Bone marrow (tissue), 2 donors: ENCODE measurements at regions not wholly inside any gene's neighbourhood (a gene's known extent, or its start where the extent isn't known, plus 50 kb on each side); places are given as distances from the start of the nearest gene placed in this dataset.
"Not testable (repeated sequence)": the region's sequence is repeated elsewhere in the genome, so short reads cannot be mapped to it uniquely, and the experiment has no call there.

Experiments
- DNase-seq, 2 donors: peaks; one replicate each; lab custom pipeline; 2025; lab: John Stamatoyannopoulos, UW

DNA sequence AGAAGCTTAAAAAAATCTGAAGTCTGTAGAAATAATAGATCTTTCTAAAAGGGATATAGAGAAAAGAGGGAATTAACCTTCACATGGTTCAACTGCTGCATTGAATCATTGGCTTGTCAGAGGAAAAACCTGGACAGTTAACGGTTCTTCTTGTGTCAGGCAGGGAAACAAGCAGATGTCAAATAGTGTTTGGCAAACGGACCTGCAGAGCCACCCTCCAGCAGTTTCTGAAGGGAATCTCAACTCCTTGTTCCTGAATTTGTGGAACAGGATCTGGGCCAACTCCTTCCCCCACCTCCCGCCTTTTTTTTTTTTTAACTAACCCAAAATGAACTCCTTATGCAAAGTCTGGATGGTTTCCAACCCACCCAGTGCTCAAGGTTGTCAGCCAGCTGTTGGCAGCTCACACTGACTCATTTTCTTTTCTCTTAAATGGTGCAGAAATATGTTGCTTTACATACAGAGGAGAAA, 187.3 kb downstream of the CAND1 start:
- DNase-seq: no peak

GRCh38 chr12:67457136-67457535, 188.0 kb downstream of the CAND1 start:
- DNase-seq: no peak

DNA sequence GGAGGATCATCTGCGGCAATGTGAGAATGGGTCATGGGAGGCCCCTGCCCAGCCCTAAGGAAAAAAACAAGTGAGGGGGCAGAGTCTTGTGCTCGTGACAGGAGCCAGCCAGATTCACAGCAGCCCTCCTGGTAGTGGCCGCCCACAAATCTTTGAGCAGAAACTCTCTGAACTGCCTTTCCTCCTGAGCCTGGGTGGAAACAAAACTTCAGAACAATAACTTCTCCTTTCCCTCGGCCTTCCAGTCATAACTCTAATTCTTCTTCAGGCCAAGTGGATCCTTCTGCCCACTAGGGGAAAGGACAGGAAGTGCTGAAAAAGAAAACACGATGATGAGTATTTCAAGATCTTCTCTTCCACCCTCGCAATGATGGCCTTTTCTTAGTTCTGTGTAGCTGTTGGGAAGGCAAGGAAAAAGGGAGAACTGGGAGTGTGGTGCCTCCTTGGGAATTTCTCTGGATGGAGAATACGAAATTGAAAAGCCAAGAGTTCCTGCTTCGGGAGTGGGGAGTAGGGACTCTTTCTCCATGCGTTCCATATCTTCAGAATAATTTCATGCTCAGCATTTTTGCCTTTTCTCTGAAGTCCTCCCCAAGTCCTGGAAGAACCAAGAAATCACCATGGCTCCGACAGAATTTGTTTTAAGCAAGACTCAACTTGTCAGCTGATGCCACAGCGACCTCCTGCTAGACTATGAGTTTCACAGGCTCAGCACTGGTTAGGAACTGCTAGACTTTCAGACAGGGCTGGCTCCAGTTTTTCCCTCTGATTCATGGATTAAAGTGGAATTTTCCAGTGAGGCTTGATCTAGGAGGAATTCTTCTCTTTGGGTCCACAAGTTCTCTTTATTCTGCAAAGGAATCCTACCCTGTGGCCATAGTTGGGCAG, 188.9 kb downstream of the CAND1 start:
- no peak for DNase-seq

DNA sequence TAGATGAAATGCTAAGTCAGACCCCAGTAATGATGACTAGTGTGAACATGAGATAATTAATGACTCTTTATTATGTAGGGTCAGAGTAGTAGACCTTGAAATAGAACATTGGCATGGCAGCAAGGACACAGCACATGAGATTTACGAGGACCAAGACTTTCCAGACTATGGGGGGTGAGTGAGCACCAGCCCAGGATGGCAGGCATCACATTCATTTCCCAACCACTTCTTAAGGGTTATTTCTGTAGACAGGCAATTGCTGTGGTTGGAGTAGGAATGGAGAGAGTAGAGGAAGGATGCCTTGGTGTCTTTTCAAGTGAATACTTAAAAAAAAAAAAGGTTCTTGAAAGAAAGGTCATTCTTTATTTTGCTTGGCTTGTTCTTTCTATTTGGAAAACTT, 189.4 kb upstream of the DYRK2 start:
- no peak for DNase-seq

GRCh38 chr12:67459578-67459977, 189.0 kb upstream of the DYRK2 start:
- no peak for DNase-seq

- DNase-seq: no peak
These were observed 188.2 kb upstream of the DYRK2 start for GRCh38 chr12:67460388-67460787.

DNA sequence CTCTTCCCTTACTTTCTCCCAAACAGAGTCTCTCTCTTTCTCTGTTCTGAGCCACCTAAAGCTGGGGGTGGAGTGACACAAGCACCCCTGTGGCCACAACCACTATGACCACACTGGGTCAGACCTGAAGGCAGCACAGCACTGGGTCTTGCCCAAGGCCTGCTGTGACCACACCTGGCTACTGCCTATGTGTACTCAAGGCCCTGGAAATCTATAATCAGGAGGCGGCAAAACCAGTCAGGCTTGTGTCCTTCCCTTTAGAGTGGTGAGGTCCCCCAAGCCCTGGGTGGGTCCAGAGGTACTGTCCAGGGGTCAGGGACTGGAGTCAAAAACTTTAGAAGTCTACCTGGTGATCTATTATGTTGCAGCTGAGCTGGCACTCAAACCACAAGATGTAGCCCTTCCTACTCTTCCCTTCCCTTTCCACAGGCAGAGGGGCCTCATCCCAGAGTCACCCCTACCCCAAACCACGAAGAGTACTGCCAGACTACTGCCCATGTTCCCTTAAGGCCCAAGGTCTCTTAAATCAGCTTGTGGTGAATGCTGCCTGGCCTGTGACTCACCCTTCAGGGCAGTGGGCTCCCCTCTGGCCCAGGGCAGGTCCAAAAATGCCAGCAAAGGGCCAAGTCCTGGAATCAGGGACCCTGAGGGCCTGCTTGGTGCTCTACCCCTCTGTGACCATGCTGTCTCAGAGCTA, 179.8 kb upstream of the DYRK2 start:
- DNase-seq: no peak

DNA sequence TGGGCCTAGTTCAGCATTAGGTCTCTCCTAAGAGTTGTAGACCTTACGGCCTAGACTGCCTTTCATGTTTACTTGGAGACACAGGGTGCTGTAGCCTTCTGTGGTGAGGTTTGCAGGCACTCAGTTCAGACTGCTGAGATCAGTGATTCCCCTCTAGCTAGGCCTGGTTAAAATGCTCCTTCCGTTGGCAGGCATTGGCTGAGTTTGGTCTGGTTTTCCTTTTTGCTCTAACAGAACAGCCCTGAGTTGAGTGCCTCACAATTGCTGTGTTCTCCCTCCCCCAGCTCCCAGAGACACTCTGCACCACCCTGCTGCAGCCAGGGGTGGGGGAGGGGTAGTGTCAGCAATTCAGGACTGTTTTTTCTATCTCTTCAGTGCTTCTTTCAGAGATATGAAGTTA, 178.9 kb upstream of the DYRK2 start:
- no peak for DNase-seq

DNA sequence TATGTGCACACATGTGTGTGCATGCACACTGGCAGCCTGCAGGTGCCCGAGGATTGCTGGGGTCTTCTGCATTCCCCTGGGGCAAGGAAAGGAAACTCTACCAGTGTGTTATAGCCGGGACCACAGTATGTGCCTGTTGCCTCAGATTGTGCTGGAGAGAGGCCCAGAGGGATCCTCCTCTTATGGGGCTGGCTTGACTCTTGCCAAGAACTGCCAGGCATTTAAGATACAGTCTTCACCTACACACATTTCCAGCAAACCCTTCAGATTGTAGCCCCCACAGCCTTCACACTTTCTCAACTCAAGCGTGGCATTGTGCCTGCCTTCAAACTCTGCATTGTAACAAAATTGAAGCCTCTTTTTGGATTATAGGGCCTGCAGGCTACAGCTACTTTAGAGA, 176.7 kb upstream of the DYRK2 start:
- no peak for DNase-seq

DNA sequence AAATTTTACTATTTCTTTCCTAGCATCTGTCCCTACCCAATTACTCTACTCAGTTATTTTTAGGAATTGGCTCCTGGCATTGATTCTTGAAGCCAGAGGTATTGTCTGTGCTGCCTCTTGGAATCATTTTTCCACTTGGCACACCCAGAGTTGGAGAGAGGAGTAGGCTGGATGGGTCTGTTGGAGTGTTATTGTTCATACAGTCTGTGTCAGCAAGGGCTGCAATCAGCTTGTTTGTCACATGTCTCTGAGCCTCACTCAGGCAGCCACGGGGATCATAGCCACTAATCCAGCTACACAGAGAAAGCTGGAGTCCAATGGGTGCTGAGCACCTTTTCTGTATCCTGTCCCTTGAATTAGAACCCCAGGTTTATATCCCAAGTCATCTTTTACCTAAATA, 176.0 kb upstream of the DYRK2 start:
- DNase-seq: no peak

GRCh38 chr12:67474934-67475620, 173.5 kb upstream of the DYRK2 start:
- no peak for DNase-seq

DNA sequence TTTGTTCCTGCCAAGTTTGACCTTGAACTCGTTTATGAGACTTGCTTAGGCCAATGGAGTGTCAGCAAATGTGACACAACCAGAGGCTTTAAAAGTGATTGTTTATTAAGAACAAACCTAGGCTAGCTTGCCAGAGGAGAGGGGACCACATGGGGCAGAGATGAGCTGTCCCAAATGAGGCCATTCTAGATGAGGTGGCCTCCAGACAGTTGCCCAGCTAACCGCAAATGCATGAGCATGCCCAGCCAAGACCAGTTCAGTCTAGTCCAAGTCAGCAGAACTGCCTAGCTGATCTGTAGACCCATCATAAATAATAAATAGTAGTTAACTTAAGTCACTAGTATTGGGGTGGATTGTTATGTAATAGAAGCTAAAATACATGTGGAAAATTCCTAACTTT, 172.8 kb upstream of the DYRK2 start:
- no peak for DNase-seq

DNA sequence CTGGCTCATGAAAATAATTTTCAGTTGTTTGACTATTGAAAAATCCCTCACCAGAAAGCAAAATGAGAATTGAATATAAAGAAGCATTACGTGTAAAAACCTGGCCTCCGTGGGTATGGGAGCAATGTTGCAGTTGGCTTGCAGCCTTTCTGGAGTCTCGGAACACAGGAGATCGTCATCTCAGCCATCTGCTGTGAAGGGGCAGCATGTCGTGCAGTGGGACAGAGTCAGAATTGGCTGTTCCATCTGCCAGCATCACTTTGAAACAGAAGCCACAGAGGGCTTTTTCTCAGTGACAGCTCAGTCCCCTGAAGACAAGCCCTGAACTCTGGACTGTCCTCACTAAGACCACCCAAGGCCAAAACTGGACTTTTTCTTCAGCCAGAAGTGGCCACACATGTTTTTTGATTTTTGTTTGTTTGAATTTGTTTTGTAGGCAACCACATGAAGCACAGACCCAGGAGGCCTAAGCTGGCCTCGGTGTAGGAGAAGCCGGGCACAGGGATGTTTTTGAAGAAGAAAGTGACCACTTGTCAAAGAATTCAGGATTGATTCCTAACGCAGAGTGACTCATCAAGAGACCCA, 170.8 kb upstream of the DYRK2 start:
- no peak for DNase-seq

- peak; percentile 11 to 62 for DNase-seq
These were observed 165.5 kb upstream of the DYRK2 start for GRCh38 chr12:67482751-67483661.

DNA sequence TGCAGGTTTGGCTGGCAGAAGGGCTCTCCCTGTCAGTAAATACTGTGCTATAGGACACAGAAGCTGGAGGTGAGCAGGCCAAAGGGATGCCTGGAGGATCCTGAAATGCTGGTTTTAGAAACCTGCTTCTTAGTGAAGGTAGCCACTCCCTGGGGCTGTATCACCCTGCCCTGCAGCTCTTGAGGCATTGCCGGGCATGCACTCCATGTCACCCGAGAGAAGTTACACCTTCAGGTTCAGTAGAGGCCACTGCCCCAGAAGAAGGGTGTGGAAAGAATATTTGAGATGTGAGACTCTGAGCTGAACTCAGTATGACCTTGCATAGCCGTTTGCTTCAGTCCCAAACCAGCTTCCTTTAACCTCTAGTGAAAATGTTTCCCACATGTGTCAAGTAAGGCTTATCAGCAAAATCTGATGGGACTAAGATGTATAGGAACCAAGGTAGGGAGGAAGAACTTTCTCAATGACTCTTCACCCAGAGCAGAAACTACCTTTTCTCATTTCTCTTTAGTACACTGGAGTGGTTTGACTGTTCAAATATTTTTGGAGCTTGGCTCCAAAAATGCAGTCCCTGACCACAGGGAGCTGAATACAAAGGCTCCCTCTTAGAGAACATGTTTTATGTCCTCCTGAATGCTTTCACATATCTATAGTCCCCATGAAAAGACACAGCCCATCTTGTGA, 164.5 kb upstream of the DYRK2 start:
- DNase-seq: no peak

- no peak for DNase-seq
These were observed 163.6 kb upstream of the DYRK2 start for GRCh38 chr12:67484791-67485480.

DNA sequence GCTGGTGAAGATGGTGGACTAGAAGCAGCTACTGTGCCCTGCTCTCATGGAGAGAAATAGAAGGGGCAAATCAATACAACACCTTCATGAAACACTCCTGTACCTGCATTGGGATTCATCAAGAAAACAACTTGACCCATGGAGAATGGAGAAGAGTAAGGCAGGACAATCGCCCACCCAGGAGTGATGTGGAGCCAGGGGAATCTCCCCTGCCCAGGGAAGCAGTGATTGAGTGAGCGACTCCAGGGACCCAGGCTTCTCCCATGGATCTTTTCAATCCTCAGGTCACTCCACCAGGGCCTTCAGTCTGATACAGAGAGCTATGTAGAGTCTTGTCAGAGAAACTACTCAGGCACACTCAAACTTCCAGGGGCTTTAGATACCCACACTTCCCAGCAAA, 161.9 kb upstream of the DYRK2 start:
- DNase-seq: no peak

GRCh38 chr12:67488349-67488748, 160.2 kb upstream of the DYRK2 start:
- not testable (repeated sequence) for DNase-seq

DNA sequence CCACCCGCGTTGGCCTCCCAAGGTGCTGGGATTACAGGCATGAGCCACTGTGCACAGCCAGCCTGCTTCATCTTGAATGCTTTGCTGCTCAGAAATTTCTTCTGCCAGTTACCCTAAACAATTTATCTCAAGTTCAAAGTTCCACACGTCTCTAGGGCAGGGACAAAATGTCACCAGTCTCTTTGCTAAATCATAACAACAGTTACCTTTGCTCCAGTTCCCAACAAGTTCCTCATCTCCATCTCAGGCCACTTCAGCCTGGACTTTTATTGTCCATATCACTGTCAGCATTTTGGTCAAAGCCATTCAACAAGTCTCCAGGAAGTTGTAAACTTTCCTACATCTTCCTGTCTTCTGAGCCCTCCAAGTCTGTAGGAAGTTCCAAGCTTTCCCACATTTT, 159.5 kb upstream of the DYRK2 start:
- DNase-seq: no peak

- DNase-seq: no peak
These were observed 152.0 kb upstream of the DYRK2 start for GRCh38 chr12:67496581-67496980.
